ENCODE measurements at regions not wholly inside any gene's neighbourhood (a gene's known extent, or its start where the extent isn't known, plus 50 kb on each side); places are given as distances from the start of the nearest gene placed in this dataset.

DNA sequence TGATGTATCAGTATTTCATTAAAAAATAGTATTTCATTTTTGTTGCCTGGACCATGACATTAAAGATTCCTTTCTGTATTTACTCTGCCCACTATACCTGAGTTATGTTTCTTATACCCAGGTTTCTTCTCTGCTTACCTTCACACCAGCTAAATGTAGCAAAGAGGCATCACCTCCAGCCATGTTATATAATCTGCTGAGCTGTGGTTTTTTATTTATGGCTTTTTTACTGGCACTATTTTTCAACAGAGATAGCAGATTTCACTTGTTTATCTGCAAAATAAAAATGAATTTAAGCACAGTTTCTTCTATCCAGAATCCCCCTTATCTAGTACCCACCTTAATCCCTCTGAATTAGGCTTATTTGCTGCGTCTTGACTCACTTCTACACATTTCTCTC lies 979.0 kb upstream of the MAN1A1 start:
- TF ChIP-seq, protein P1, sequence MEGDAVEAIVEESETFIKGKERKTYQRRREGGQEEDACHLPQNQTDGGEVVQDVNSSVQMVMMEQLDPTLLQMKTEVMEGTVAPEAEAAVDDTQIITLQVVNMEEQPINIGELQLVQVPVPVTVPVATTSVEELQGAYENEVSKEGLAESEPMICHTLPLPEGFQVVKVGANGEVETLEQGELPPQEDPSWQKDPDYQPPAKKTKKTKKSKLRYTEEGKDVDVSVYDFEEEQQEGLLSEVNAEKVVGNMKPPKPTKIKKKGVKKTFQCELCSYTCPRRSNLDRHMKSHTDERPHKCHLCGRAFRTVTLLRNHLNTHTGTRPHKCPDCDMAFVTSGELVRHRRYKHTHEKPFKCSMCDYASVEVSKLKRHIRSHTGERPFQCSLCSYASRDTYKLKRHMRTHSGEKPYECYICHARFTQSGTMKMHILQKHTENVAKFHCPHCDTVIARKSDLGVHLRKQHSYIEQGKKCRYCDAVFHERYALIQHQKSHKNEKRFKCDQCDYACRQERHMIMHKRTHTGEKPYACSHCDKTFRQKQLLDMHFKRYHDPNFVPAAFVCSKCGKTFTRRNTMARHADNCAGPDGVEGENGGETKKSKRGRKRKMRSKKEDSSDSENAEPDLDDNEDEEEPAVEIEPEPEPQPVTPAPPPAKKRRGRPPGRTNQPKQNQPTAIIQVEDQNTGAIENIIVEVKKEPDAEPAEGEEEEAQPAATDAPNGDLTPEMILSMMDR (IDR thresholded peaks at IDR 0.05; ENCODE audit: insufficient read depth, low read length): no peak
- TF ChIP-seq GABPA (IDR thresholded peaks at IDR 0.05; ENCODE audit: low read depth) (no peak), POLR2AphosphoS5 (IDR thresholded peaks at IDR 0.05; ENCODE audit: low read depth) (no peak)
- TF ChIP-seq, protein P2, sequence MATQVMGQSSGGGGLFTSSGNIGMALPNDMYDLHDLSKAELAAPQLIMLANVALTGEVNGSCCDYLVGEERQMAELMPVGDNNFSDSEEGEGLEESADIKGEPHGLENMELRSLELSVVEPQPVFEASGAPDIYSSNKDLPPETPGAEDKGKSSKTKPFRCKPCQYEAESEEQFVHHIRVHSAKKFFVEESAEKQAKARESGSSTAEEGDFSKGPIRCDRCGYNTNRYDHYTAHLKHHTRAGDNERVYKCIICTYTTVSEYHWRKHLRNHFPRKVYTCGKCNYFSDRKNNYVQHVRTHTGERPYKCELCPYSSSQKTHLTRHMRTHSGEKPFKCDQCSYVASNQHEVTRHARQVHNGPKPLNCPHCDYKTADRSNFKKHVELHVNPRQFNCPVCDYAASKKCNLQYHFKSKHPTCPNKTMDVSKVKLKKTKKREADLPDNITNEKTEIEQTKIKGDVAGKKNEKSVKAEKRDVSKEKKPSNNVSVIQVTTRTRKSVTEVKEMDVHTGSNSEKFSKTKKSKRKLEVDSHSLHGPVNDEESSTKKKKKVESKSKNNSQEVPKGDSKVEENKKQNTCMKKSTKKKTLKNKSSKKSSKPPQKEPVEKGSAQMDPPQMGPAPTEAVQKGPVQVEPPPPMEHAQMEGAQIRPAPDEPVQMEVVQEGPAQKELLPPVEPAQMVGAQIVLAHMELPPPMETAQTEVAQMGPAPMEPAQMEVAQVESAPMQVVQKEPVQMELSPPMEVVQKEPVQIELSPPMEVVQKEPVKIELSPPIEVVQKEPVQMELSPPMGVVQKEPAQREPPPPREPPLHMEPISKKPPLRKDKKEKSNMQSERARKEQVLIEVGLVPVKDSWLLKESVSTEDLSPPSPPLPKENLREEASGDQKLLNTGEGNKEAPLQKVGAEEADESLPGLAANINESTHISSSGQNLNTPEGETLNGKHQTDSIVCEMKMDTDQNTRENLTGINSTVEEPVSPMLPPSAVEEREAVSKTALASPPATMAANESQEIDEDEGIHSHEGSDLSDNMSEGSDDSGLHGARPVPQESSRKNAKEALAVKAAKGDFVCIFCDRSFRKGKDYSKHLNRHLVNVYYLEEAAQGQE (IDR thresholded peaks at IDR 0.05; ENCODE audit: insufficient replicate concordance, low read depth): no peak

Data from HL-60 (cell line).